Coronary artery (tissue), 2 donors: ENCODE measurements at regions not wholly inside any gene's neighbourhood (a gene's known extent, or its start where the extent isn't known, plus 50 kb on each side); places are given as distances from the start of the nearest gene placed in this dataset.

Source experiments
- DNase-seq: peaks from one replicate; pipeline ENCODE4 v3.0.0-alpha.2; 2017; ENCODE audit warnings: low spot score
- H3K27ac ChIP-seq, 2 donors: fragments of 200-600 bp; sonication (generic); one replicate each; pipeline ENCODE4 v1.5.1; 2016 to 2019
- H3K4me3 ChIP-seq: fragments of 200-600 bp; sonication (generic); 2 replicates; pipeline ENCODE4 v1.5.1; 2016; ENCODE audit warnings: mild to moderate bottlenecking, moderate library complexity
- TF ChIP-seq, protein P1 (sequence below): fragments of 200-600 bp; sonication (generic); IDR thresholded peaks from one replicate; pipeline ENCODE4 v1.5.1; 2019; ENCODE audit warnings: antibody characterized with exemption

DNA sequence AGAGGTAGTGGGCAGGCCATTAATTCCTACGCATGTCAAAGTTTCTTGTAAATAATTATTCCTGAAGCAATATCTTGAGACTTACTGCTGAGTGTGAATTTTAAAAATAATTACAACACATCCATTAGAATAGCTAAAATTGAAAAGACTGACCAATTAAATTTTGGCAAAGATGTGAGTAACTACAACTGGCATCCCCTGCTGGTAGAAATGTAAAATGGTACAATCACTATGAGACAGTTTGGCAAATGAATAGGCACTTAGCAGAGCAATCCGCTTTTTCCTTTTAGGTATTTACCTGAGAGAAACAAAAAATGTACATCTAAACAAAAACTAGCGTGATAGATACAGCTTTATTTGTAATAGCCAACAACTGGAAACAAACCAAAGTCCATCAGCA lies 798.9 kb downstream of the BRINP3 start:
- Histone ChIP-seq H3K4me3 (no peak overlapping the region), H3K27ac (no peak overlapping the region)
- TF ChIP-seq, protein P1, sequence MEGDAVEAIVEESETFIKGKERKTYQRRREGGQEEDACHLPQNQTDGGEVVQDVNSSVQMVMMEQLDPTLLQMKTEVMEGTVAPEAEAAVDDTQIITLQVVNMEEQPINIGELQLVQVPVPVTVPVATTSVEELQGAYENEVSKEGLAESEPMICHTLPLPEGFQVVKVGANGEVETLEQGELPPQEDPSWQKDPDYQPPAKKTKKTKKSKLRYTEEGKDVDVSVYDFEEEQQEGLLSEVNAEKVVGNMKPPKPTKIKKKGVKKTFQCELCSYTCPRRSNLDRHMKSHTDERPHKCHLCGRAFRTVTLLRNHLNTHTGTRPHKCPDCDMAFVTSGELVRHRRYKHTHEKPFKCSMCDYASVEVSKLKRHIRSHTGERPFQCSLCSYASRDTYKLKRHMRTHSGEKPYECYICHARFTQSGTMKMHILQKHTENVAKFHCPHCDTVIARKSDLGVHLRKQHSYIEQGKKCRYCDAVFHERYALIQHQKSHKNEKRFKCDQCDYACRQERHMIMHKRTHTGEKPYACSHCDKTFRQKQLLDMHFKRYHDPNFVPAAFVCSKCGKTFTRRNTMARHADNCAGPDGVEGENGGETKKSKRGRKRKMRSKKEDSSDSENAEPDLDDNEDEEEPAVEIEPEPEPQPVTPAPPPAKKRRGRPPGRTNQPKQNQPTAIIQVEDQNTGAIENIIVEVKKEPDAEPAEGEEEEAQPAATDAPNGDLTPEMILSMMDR = no peak
- no peak for DNase-seq

DNA sequence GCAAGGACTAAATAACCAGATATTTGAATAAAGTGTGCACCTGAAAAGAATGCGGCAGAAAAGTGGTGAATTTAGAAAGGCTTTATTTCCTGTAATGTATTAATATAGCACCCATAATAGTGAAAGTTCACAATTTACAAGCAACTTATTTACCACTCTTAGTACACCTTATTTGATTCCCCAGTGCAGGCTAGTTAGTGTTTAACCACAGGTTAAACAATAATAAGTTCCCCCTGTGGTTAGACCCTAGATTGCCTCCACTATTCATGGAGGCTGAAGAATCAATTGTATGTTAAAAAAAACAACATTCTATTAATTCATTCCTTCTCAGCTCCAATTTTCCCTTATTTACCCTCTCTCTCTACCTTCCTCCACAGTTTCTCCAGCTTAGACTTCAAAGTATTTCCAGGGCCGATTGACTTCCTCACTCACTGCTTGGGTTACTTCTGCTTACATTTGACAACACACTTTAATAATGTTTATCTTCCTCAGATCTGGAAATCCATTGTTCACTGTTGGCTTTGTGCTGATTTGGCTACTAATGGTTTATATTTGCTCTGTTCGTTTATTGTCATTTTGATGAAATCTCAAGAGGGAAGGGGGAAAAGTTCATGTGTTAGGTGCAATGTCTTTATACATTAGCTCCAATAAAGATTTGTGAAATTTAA lies 796.3 kb downstream of the BRINP3 start:
- no peak overlapping the region for H3K27ac ChIP-seq
- TF ChIP-seq, protein P1 = no peak
- H3K4me3 ChIP-seq = no peak overlapping the region
- no peak for DNase-seq

DNA sequence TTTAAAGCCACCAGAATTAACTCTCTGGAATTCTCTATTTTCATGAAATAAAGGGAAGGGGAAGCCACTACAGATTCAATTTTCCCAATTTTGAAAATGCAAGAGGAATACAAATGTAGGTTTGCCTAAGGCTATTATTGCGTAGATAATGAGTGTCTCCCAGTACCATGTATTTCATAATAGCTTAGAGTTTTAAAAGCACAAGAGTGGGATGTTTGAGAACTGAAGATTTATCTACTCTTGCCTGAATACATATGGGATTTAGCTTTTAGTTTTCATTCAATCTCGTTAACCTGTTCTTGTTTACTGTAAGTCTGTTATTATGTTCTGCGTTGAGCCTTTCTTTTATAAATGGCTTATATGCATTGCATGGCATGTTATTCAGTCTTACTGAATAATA lies 795.1 kb downstream of the BRINP3 start:
- TF ChIP-seq, protein P1 = no peak
- no peak overlapping the region for H3K4me3 ChIP-seq
- no peak overlapping the region for H3K27ac ChIP-seq
- no peak for DNase-seq

DNA sequence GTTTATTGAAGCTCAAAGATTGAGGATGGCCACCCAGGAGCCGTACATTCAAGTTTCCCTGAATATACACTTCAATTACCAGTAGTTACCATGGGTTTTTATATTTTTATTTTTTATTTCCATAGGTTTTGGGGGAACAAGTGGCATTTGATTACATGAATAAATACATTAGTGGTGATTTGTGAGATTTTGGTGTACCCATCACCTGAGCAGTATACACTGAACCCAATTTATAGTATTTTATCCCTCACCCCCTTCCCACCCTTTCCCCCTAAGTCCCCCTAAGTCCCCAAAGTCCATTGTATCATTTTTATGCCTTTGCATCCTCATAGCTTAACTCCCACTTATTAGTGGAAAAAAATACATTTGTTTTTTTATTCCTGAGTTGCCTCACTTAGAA lies 791.4 kb downstream of the BRINP3 start:
- H3K27ac ChIP-seq = no peak overlapping the region
- H3K4me3 ChIP-seq = no peak overlapping the region
- DNase-seq = no peak
- TF ChIP-seq, protein P1 = no peak

DNA sequence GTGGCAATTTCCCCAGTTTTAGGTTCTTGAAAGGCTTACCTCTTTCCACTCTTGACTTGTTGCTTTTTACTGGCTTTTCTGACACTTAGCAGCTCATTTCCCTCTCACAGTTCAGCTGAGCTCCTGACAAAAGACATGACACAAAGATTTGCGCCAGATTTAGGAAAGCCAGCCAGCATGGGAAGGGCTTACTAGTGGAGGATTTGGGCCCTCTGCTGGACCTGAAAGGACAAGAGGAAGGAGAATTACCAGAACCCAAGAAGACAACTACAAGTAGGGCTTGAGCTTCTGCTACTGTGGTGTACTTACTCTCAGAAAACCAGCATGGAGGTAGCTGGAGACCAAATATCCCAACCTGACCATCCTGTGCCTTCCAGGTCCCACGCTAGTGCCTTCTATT lies 784.5 kb downstream of the BRINP3 start:
- Histone ChIP-seq H3K4me3 (no peak overlapping the region), H3K27ac (no peak overlapping the region)
- no peak for DNase-seq
- TF ChIP-seq, protein P1 = no peak

DNA sequence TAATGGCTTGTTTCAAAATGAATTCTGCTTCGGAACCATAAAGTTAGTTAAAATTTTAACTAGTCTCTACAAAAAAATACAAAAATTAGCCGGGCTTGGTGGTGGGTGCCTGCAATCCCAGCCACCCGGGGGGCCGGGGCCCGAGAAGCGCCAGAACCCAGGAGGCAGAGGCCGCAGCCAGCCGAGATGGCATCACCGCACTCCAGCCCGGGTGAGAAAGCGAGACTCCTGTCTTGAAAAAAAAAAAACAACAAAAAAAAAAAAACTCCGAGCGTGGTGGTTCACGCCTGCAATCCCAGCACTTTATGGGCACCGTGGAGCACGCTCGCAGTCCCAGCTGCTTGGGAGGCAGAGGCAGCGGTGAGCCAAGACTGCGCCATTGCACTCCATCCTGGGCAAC lies 781.4 kb downstream of the BRINP3 start:
- no peak for DNase-seq
- TF ChIP-seq, protein P1 = no peak
- H3K4me3 ChIP-seq = no peak overlapping the region
- no peak overlapping the region for H3K27ac ChIP-seq

DNA sequence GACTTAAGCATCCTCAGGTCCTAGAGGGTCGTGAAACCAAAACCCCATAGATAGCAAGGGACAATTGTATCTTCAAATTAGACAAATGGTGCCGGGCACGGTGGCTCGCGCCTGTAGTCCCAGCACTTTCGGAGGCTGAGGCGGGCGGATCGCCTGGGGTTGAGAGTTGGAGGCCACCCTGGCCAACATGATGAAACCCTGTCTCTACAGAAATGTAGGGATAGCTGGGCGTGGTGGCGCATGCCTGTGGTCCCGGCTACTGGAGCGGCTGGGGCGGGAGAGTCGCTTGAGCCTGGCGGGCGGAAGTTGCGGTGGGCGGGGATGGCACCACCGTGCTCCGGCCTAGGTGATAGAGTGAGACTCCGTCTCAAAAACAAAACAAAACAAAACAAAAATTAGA lies 780.6 kb downstream of the BRINP3 start:
- Histone ChIP-seq H3K27ac (no peak overlapping the region), H3K4me3 (no peak overlapping the region)
- TF ChIP-seq, protein P1 = no peak
- no peak for DNase-seq
